ENCODE measurements at regions not wholly inside any gene's neighbourhood (a gene's known extent, or its start where the extent isn't known, plus 50 kb on each side); places are given as distances from the start of the nearest gene placed in this dataset.

- TF ChIP-seq POLR2AphosphoS5 (IDR thresholded peaks at IDR 0.05; ENCODE audit: borderline replicate concordance, low read depth, low read length) (no peak), EZH2 (IDR thresholded peaks at IDR 0.05) (no peak)
Measured at GRCh38 chr11:28842716-28843115, 734.5 kb downstream of the METTL15 start.
